Fibroblast of lung (primary cell): ENCODE measurements at regions not wholly inside any gene's neighbourhood (a gene's known extent, or its start where the extent isn't known, plus 50 kb on each side); places are given as distances from the start of the nearest gene placed in this dataset.

Experiments used
- DNase-seq, 2 donors: peaks; one replicate each; pipeline versions ENCODE4 v3.0.0 to v3.0.0-alpha.2; 2010; ENCODE audit warnings: low read depth in 2 of 2
- H2AFZ ChIP-seq: 2 replicates; pipeline ENCODE4 v1.5.1; 2012; ENCODE audit warnings: low read length, control low read depth, inconsistent platforms
- H3K27ac ChIP-seq: 2 replicates; pipeline ENCODE4 v1.5.1; 2011; ENCODE audit warnings: low read length, control low read depth; ENCODE audit not compliant: insufficient read depth
- H3K27me3 ChIP-seq: 2 replicates; pipeline ENCODE4 v1.5.1; 2011; ENCODE audit warnings: mild to moderate bottlenecking, low read length; ENCODE audit not compliant: control insufficient read depth, insufficient read depth
- H3K36me3 ChIP-seq: 2 replicates; pipeline ENCODE4 v1.5.1; 2011; ENCODE audit warnings: low read length; ENCODE audit not compliant: control insufficient read depth, insufficient read depth
- H3K4me1 ChIP-seq: 2 replicates; pipeline ENCODE4 v1.5.1; 2011; ENCODE audit warnings: low read length; ENCODE audit not compliant: control insufficient read depth, insufficient read depth; ENCODE audit errors: extremely low read depth
- H3K4me2 ChIP-seq: 2 replicates; pipeline ENCODE4 v1.5.1; 2011; ENCODE audit warnings: low read length, control low read depth; ENCODE audit not compliant: insufficient read depth; ENCODE audit errors: extremely low read depth
- H3K4me3 ChIP-seq, 4 experiments: fragments of 200-600 bp in 1 of 4; sonication (generic) in 1 of 4; replicated peaks in 1 of 4; 2 replicates each; pipeline ENCODE4 v1.5.1; 2011 to 2016; ENCODE audit warnings: low read length in 4 of 4, low read depth in 3 of 4, mild to moderate bottlenecking in 3 of 4, control low read depth in 2 of 4, inconsistent platforms in 1 of 4, mixed read lengths in 1 of 4; ENCODE audit not compliant: insufficient read depth in 1 of 4; ENCODE audit errors: control extremely low read depth in 1 of 4
- H3K79me2 ChIP-seq: 2 replicates; pipeline ENCODE4 v1.5.1; 2012; ENCODE audit warnings: mild to moderate bottlenecking, low read length, inconsistent platforms; ENCODE audit not compliant: control insufficient read depth, insufficient read depth
- H3K9ac ChIP-seq: 2 replicates; pipeline ENCODE4 v1.5.1; 2011; ENCODE audit warnings: mild to moderate bottlenecking, low read length, control low read depth; ENCODE audit not compliant: insufficient read depth
- H3K9me3 ChIP-seq: 2 replicates; pipeline ENCODE4 v1.5.1; 2012; ENCODE audit warnings: low read depth, low read length; ENCODE audit not compliant: control insufficient read depth, insufficient read depth
- H4K20me1 ChIP-seq: 2 replicates; pipeline ENCODE4 v1.5.1; 2011; ENCODE audit warnings: low read length; ENCODE audit not compliant: control insufficient read depth, insufficient read depth; ENCODE audit errors: extremely low read depth
- EZH2 ChIP-seq: IDR thresholded peaks from 2 replicates; pipeline ENCODE4 v1.5.1; 2012; ENCODE audit warnings: low read length, control low read depth, mild to moderate bottlenecking; ENCODE audit errors: missing control alignments
- TF ChIP-seq, protein P1 (sequence below), 2 donors: IDR thresholded peaks in 1 of 2; conservative IDR thresholded peaks in 1 of 2; 1 replicate in 1 of 2; 2 replicates in 1 of 2; pipeline ENCODE4 v1.5.1; 2011 to 2012; ENCODE audit warnings: low read length in 2 of 2, control low read depth in 1 of 2, inconsistent platforms in 1 of 2, low read depth in 1 of 2, mild to moderate bottlenecking in 1 of 2

DNA sequence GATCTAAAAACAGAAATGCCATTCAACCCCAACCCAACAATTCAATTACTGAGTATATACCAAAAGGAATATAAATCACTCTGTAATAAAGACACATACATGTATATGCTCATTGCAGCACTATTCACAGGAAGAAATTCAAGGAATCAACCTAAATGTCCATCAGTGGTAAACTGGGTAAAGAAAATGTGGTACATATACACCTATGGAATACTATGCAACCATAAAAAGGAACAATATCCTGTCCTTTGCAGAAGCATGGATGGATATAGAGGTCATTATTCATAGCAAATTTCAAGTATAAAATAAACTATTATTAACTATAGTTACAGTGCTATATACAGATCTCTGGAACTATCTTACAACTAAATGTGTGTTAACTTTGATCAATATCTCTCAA lies 599.3 kb downstream of the CDH11 start:
- no peak overlapping the region for H3K27ac ChIP-seq
- no peak overlapping the region for H3K4me2 ChIP-seq
- no peaks in the 10 kb centered on the region for H3K79me2 ChIP-seq
- no peaks in the 10 kb centered on the region for H3K4me1 ChIP-seq
- H3K4me3 ChIP-seq, result no peak overlapping the region
- H3K27me3 ChIP-seq, result no peaks in the 10 kb centered on the region
- no peak overlapping the region for H3K9ac ChIP-seq
- H3K9me3 ChIP-seq, result no peaks in the 10 kb centered on the region
- H4K20me1 ChIP-seq, result no peaks in the 10 kb centered on the region
- TF ChIP-seq, protein P1, sequence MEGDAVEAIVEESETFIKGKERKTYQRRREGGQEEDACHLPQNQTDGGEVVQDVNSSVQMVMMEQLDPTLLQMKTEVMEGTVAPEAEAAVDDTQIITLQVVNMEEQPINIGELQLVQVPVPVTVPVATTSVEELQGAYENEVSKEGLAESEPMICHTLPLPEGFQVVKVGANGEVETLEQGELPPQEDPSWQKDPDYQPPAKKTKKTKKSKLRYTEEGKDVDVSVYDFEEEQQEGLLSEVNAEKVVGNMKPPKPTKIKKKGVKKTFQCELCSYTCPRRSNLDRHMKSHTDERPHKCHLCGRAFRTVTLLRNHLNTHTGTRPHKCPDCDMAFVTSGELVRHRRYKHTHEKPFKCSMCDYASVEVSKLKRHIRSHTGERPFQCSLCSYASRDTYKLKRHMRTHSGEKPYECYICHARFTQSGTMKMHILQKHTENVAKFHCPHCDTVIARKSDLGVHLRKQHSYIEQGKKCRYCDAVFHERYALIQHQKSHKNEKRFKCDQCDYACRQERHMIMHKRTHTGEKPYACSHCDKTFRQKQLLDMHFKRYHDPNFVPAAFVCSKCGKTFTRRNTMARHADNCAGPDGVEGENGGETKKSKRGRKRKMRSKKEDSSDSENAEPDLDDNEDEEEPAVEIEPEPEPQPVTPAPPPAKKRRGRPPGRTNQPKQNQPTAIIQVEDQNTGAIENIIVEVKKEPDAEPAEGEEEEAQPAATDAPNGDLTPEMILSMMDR (conservative IDR thresholded peaks at IDR 0.05 in 1 of 2, IDR thresholded peaks at IDR 0.05 in 1 of 2; ENCODE audit: low read depth in 1 of 2, low read length in 2 of 2), result no peak
- no peak for TF ChIP-seq EZH2
- no peaks in the 10 kb centered on the region for H3K36me3 ChIP-seq
- no peak for DNase-seq
- H2AFZ ChIP-seq, result no peak overlapping the region

DNA sequence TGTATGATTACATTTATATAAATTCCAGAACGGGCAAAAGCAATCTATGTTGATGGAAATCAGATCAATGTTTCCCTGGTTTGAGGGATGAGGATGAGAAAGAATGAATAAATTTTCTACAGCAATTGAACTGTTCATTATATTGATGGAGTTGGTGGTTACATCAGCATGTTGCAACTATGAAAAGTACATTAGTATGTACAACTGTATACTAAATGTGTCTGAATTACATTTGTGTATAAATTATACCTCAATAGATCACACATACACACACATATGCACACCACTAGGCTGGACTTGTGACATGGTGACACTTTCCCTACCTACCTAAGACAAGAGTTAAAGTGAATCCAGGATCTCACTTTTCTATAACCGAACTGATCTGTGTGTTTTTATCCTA lies 608.0 kb downstream of the CDH11 start:
- Histone ChIP-seq H3K9me3 (no peaks in the 10 kb centered on the region), H3K4me1 (no peaks in the 10 kb centered on the region), H3K4me3 (no peak overlapping the region), H3K4me2 (no peak overlapping the region), H3K79me2 (no peaks in the 10 kb centered on the region), H3K36me3 (no peaks in the 10 kb centered on the region), H3K27ac (no peak overlapping the region), H3K27me3 (no peaks in the 10 kb centered on the region), H3K9ac (no peak overlapping the region), H4K20me1 (no peaks in the 10 kb centered on the region), H2AFZ (no peak overlapping the region)
- no peak for TF ChIP-seq EZH2
- TF ChIP-seq, protein P1 (conservative IDR thresholded peaks at IDR 0.05 in 1 of 2, IDR thresholded peaks at IDR 0.05 in 1 of 2; ENCODE audit: low read depth in 1 of 2, low read length in 2 of 2), result no peak
- no peak for DNase-seq

DNA sequence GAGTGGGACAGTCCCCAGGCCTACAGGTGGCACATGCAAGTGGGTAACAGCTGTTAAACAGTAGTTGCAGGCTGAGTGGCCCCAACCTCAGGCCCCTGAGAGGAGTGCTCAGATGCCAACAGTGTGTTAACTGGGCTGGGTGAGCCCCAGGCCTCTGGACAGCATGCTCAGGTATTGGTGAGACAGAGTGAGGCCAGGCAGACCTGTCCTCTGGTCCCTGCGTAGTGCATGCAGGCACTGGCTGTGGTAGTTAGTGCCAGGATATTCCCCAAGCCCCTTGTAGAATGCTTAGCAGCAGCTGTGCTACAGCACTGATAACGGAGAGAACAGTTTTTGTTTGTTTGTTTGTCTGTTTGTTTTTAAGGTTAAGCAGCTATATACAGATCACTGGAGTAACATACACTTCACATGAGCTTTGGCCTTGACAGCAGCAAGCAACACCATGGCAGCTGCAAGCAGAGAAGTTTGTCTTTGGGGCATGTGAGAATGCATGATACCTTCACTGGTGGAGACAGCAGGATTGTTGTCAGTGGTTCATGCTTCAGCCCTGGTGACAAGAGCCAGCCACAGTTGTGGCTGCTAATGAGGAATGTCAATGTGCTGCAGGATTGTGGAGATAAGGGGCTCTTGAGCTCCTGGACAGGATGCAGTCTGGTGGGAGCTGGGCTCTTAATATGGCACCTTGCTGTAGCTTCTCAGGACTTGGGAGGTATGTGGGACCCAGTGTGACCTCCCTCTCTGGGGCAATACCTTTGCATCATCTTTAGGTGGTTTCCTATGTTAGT lies 614.4 kb downstream of the CDH11 start:
- Histone ChIP-seq H3K4me2 (no peak overlapping the region), H3K4me3 (no peak overlapping the region), H3K36me3 (no peaks in the 10 kb centered on the region), H2AFZ (no peak overlapping the region), H4K20me1 (no peaks in the 10 kb centered on the region), H3K4me1 (no peaks in the 10 kb centered on the region), H3K79me2 (no peaks in the 10 kb centered on the region), H3K9me3 (no peaks in the 10 kb centered on the region), H3K27ac (no peak overlapping the region), H3K27me3 (no peaks in the 10 kb centered on the region), H3K9ac (no peak overlapping the region)
- TF ChIP-seq, protein P1 (conservative IDR thresholded peaks at IDR 0.05 in 1 of 2, IDR thresholded peaks at IDR 0.05 in 1 of 2; ENCODE audit: low read depth in 1 of 2, low read length in 2 of 2), result no peak
- TF ChIP-seq EZH2, result no peak
- DNase-seq, result no peak
